HCT116 (cell line): ENCODE measurements at regions not wholly inside any gene's neighbourhood (a gene's known extent, or its start where the extent isn't known, plus 50 kb on each side); places are given as distances from the start of the nearest gene placed in this dataset.

Experiments used
- CTCF ChIP-seq, 3 experiments: fragments of 200-600 bp in 1 of 3; sonication (generic) in 1 of 3; IDR thresholded peaks in 2 of 3; conservative IDR thresholded peaks in 1 of 3; 2 replicates each; pipeline ENCODE4 v1.5.1; 2012 to 2017; ENCODE audit warnings: low read depth in 2 of 3, low read length in 2 of 3, antibody characterized with exemption in 1 of 3, borderline replicate concordance in 1 of 3, control low read depth in 1 of 3, mild to moderate bottlenecking in 1 of 3, mixed read lengths in 1 of 3, mixed run types in 1 of 3, moderate library complexity in 1 of 3; ENCODE audit not compliant: insufficient read depth in 1 of 3
- MAX ChIP-seq: IDR thresholded peaks from 2 replicates; pipeline ENCODE4 v1.6.1; 2012
- POLR2A ChIP-seq: IDR thresholded peaks from 2 replicates; pipeline ENCODE4 v1.7.0; 2011; ENCODE audit warnings: borderline replicate concordance; ENCODE audit not compliant: insufficient read depth, insufficient read length; ENCODE audit errors: extremely low read depth
- REST ChIP-seq: IDR thresholded peaks from 2 replicates; pipeline ENCODE4 v1.6.1; 2012; ENCODE audit warnings: low read depth

GRCh38 chr9:11653867-11654266 lies 1039.3 kb upstream of the TYRP1 start:
- no peak for TF ChIP-seq POLR2A
- no peak for TF ChIP-seq CTCF (IDR thresholded peaks at IDR 0.05 in 2 of 3, conservative IDR thresholded peaks at IDR 0.05 in 1 of 3; ENCODE audit: borderline replicate concordance in 1 of 3, insufficient read depth in 1 of 3, low read depth in 2 of 3, low read length in 2 of 3)
- no peak for TF ChIP-seq MAX
- TF ChIP-seq REST, result no peak
